Gastroesophageal sphincter (tissue), 3 donors: ENCODE measurements at regions not wholly inside any gene's neighbourhood (a gene's known extent, or its start where the extent isn't known, plus 50 kb on each side); places are given as distances from the start of the nearest gene placed in this dataset.

Source experiments
- CTCF ChIP-seq, 4 experiments: fragments of 200-600 bp in 2 of 4; fragments of 450-650 bp in 2 of 4; sonication (generic) in 1 of 4; IDR thresholded peaks; one replicate each; pipeline ENCODE4 v1.5.1; 2017 to 2019; ENCODE audit warnings: antibody characterized with exemption in 4 of 4, mild to moderate bottlenecking in 2 of 4, moderate library complexity in 2 of 4
- EP300 ChIP-seq: sonication (generic); formaldehyde crosslinking; IDR thresholded peaks from one replicate; pipeline ENCODE4 v1.6.1; 2017; ENCODE audit warnings: antibody characterized with exemption, mild to moderate bottlenecking
- POLR2A ChIP-seq, 2 donors: fragments of 450-650 bp; IDR thresholded peaks; one replicate each; pipeline ENCODE4 v1.6.1; 2017; ENCODE audit warnings: antibody characterized with exemption in 2 of 2, mild to moderate bottlenecking in 2 of 2, moderate library complexity in 1 of 2
- POLR2AphosphoS5 ChIP-seq: sonication (generic); formaldehyde crosslinking; IDR thresholded peaks from one replicate; pipeline ENCODE4 v1.6.1; 2017; ENCODE audit warnings: antibody characterized with exemption

GRCh38 chr2:5851410-5851809 is 159.2 kb downstream of the SOX11 start:
- TF ChIP-seq EP300 (no peak), CTCF (IDR thresholded peaks at IDR 0.05) (no peak), POLR2A (IDR thresholded peaks at IDR 0.05) (no peak), POLR2AphosphoS5 (no peak)
